K562 (cell line): ENCODE measurements at regions not wholly inside any gene's neighbourhood (a gene's known extent, or its start where the extent isn't known, plus 50 kb on each side); places are given as distances from the start of the nearest gene placed in this dataset.

ENCODE experiments used
- GATA2 ChIP-seq: sonication (generic); formaldehyde crosslinking; IDR thresholded peaks from 2 replicates; pipeline ENCODE4 v1.4.0; 2020; ENCODE audit warnings: mild to moderate bottlenecking, missing genetic modification reagents
- MGA ChIP-seq: fragments of 450-650 bp; IDR thresholded peaks from 2 replicates; pipeline ENCODE4 v1.6.1; 2016; ENCODE audit warnings: mild to moderate bottlenecking, moderate library complexity
- NFRKB ChIP-seq: fragments of 450-650 bp; IDR thresholded peaks from 2 replicates; pipeline ENCODE4 v1.6.1; 2016; ENCODE audit warnings: low read depth
- POLR2B ChIP-seq: fragments of 450-650 bp; IDR thresholded peaks from 2 replicates; pipeline ENCODE4 v1.6.1; 2018; ENCODE audit warnings: low read depth; ENCODE audit not compliant: partially characterized antibody
- RB1 ChIP-seq: fragments of 450-650 bp; IDR thresholded peaks from 2 replicates; pipeline ENCODE4 v1.6.1; 2017; ENCODE audit warnings: low read depth, mild to moderate bottlenecking
- ZBTB11 ChIP-seq, 3 experiments: fragments of 200-800 bp in 1 of 3; fragments of 250-450 bp in 1 of 3; fragments of 450-650 bp in 1 of 3; sonication (Bioruptor Pico) in 1 of 3; sonication (Bioruptor generic) in 1 of 3; formaldehyde crosslinking in 1 of 3; IDR thresholded peaks; 2 replicates each; pipeline versions ENCODE4 v1.6.1 to v1.8.0; 2016 to 2022; ENCODE audit warnings: mild to moderate bottlenecking in 2 of 3, missing genetic modification characterization in 2 of 3, missing compliant biosample characterization in 1 of 3, moderate library complexity in 1 of 3
- ZMIZ1 ChIP-seq, 2 experiments: fragments of 150-350 bp in 1 of 2; IDR thresholded peaks; 2 replicates each; pipeline ENCODE4 v1.6.1; 2012 to 2016; ENCODE audit warnings: low read depth in 2 of 2, low read length in 2 of 2, mild to moderate bottlenecking in 1 of 2, moderate library complexity in 1 of 2

DNA sequence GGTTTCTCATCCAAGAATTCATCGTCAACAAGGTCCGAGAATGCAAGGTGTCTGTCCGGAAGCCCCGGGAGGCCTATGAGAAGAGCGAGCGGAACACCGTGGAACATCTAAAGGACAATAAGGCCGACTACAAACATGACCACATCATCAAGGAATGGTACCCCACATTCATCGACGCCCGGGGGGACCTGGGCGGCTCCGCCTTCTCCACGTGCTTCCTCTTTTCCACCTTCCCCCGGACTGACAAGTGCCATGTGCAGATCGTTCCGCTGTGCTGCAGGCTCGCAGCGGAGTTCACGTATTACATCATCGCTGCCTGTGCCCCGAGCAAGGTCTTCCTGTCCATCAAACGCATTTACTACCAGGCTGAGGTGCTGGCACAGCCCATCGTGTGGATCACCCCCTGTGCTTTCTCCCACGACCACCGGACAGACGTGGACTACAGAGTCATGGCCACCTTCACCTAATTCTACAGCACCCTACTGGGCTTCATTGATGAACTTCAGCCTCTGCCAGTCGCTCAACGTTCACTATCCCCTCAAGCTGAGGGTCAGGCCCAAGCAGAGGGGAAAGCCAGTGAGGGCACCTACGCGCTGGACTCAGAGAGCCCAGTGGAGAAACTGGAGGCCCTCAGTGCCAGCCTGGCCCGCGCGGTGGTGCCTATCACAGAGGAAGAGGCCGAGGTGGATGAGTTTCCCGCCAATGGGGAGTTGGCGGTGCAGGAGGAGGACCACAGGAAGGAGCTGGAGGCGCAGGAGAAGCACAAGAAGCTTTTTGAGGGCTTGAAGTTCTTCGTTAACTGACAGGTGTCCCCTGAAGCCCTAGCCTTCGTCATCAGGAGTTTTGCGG lies 125.9 kb upstream of the PABPC4L start (continued):
- TF ChIP-seq MGA: peak; percentile 84
- peak in 2 of 3 experiments; percentile 89 to 98; a peak in 4 of 6 replicates for TF ChIP-seq ZBTB11 (CRISPR knock-in tag; IDR thresholded peaks at IDR 0.05)
- no peak for TF ChIP-seq POLR2B
- 0 out of 2 replicates have a peak, but pooled peaks have one; percentile 53 for TF ChIP-seq NFRKB
- no peak for TF ChIP-seq GATA2 (CRISPR knock-in tag)
- TF ChIP-seq RB1: 0 out of 2 replicates have a peak, but pooled peaks have one; percentile 35
- no peak for TF ChIP-seq ZMIZ1 (IDR thresholded peaks at IDR 0.05; ENCODE audit: low read depth in 2 of 2, low read length in 2 of 2)
